H1 (cell line): ENCODE measurements at regions not wholly inside any gene's neighbourhood (a gene's known extent, or its start where the extent isn't known, plus 50 kb on each side); places are given as distances from the start of the nearest gene placed in this dataset.

Experiments used
- CHD1 ChIP-seq: IDR thresholded peaks from 2 replicates; pipeline ENCODE4 v1.6.1; 2012; ENCODE audit warnings: low read depth, low read length, improper control_type of control experiment
- CHD2 ChIP-seq: IDR thresholded peaks from 2 replicates; pipeline ENCODE4 v1.6.1; 2012; ENCODE audit warnings: low read length, improper control_type of control experiment
- EP300 ChIP-seq, 2 experiments: IDR thresholded peaks; 1 replicate in 1 of 2; 2 replicates in 1 of 2; pipeline ENCODE4 v1.6.1; 2011 to 2012; ENCODE audit warnings: low read depth in 2 of 2, low read length in 2 of 2, mild to moderate bottlenecking in 2 of 2, borderline replicate concordance in 1 of 2, inconsistent platforms in 1 of 2, moderate library complexity in 1 of 2
- GABPA ChIP-seq: IDR thresholded peaks from 2 replicates; pipeline ENCODE4 v1.6.1; 2011; ENCODE audit warnings: mild to moderate bottlenecking, low read length, moderate library complexity, borderline replicate concordance; ENCODE audit not compliant: insufficient read depth
- JUND ChIP-seq: IDR thresholded peaks from 2 replicates; pipeline ENCODE4 v1.6.1; 2011; ENCODE audit warnings: mild to moderate bottlenecking, improper control_type of control experiment, low read length
- KDM1A ChIP-seq: fragments of 200-600, 300-600 bp; sonication (generic); IDR thresholded peaks from 2 replicates; pipeline ENCODE4 v1.7.1; 2016; ENCODE audit warnings: mild to moderate bottlenecking, low read length, borderline replicate concordance
- POLR2A ChIP-seq, 2 experiments: IDR thresholded peaks; 1 replicate in 1 of 2; 2 replicates in 1 of 2; pipeline ENCODE4 v1.6.1; 2011; ENCODE audit warnings: low read depth in 2 of 2, low read length in 2 of 2, mild to moderate bottlenecking in 2 of 2; ENCODE audit errors: control extremely low read depth in 1 of 2
- RAD21 ChIP-seq, 2 experiments: IDR thresholded peaks in 1 of 2; conservative IDR thresholded peaks in 1 of 2; 2 replicates each; pipeline ENCODE4 v1.6.1; 2011; ENCODE audit warnings: low read depth in 2 of 2, low read length in 2 of 2, improper control_type of control experiment in 1 of 2, inconsistent platforms in 1 of 2, mild to moderate bottlenecking in 1 of 2, moderate library complexity in 1 of 2
- SIRT6 ChIP-seq: IDR thresholded peaks from one replicate; pipeline ENCODE4 v1.7.1; 2012; ENCODE audit warnings: low read length, inconsistent platforms
- SRF ChIP-seq: IDR thresholded peaks from 2 replicates; pipeline ENCODE4 v1.6.1; 2011; ENCODE audit warnings: mild to moderate bottlenecking, low read depth, low read length, moderate library complexity
- TAF1 ChIP-seq: IDR thresholded peaks from 2 replicates; pipeline ENCODE4 v1.6.1; 2011; ENCODE audit warnings: mild to moderate bottlenecking, low read depth, low read length
- USF2 ChIP-seq: IDR thresholded peaks from 2 replicates; pipeline ENCODE4 v1.6.1; 2011; ENCODE audit warnings: low read length, improper control_type of control experiment
- TF ChIP-seq, protein P1 (sequence below), 3 experiments: IDR thresholded peaks; 1 replicate in 2 of 3; 2 replicates in 1 of 3; pipeline versions ENCODE4 v1.5.1 to v1.6.1; 2011; ENCODE audit warnings: low read length in 3 of 3, mild to moderate bottlenecking in 3 of 3, inconsistent platforms in 2 of 3, low read depth in 1 of 3, moderate library complexity in 1 of 3; ENCODE audit not compliant: insufficient read depth in 1 of 3; ENCODE audit errors: control extremely low read depth in 1 of 3
- TF ChIP-seq, protein P2 (sequence below): IDR thresholded peaks from 2 replicates; pipeline ENCODE4 v1.6.1; 2012; ENCODE audit warnings: low read length, inconsistent platforms

- TF ChIP-seq, protein P1, sequence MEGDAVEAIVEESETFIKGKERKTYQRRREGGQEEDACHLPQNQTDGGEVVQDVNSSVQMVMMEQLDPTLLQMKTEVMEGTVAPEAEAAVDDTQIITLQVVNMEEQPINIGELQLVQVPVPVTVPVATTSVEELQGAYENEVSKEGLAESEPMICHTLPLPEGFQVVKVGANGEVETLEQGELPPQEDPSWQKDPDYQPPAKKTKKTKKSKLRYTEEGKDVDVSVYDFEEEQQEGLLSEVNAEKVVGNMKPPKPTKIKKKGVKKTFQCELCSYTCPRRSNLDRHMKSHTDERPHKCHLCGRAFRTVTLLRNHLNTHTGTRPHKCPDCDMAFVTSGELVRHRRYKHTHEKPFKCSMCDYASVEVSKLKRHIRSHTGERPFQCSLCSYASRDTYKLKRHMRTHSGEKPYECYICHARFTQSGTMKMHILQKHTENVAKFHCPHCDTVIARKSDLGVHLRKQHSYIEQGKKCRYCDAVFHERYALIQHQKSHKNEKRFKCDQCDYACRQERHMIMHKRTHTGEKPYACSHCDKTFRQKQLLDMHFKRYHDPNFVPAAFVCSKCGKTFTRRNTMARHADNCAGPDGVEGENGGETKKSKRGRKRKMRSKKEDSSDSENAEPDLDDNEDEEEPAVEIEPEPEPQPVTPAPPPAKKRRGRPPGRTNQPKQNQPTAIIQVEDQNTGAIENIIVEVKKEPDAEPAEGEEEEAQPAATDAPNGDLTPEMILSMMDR (IDR thresholded peaks at IDR 0.05; ENCODE audit: control extremely low read depth in 1 of 3, insufficient read depth in 1 of 3, low read depth in 1 of 3, low read length in 3 of 3) = no peak
- no peak for TF ChIP-seq POLR2A (IDR thresholded peaks at IDR 0.05; ENCODE audit: control extremely low read depth in 1 of 2, low read depth in 2 of 2, low read length in 2 of 2)
- no peak for TF ChIP-seq RAD21 (IDR thresholded peaks at IDR 0.05 in 1 of 2, conservative IDR thresholded peaks at IDR 0.05 in 1 of 2; ENCODE audit: low read depth in 2 of 2, low read length in 2 of 2)
- TF ChIP-seq, protein P2, sequence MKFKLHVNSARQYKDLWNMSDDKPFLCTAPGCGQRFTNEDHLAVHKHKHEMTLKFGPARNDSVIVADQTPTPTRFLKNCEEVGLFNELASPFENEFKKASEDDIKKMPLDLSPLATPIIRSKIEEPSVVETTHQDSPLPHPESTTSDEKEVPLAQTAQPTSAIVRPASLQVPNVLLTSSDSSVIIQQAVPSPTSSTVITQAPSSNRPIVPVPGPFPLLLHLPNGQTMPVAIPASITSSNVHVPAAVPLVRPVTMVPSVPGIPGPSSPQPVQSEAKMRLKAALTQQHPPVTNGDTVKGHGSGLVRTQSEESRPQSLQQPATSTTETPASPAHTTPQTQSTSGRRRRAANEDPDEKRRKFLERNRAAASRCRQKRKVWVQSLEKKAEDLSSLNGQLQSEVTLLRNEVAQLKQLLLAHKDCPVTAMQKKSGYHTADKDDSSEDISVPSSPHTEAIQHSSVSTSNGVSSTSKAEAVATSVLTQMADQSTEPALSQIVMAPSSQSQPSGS = no peak
- no peak for TF ChIP-seq USF2
- TF ChIP-seq TAF1 = no peak
- TF ChIP-seq CHD2 = no peak
- no peak for TF ChIP-seq JUND
- no peak for TF ChIP-seq EP300 (IDR thresholded peaks at IDR 0.05; ENCODE audit: borderline replicate concordance in 1 of 2, low read depth in 2 of 2, low read length in 2 of 2)
- TF ChIP-seq GABPA = no peak
- TF ChIP-seq SIRT6 = no peak
- TF ChIP-seq SRF = no peak
- TF ChIP-seq CHD1 = no peak
- no peak for TF ChIP-seq KDM1A
Measured at GRCh38 chr12:58306266-58307000, 365.1 kb downstream of the ATP23 start.
